Activated CD8-positive, alpha-beta T cell treated with anti-CD3 and anti-CD28 coated beads for 36 hours (primary cell): ENCODE measurements at regions not wholly inside any gene's neighbourhood (a gene's known extent, or its start where the extent isn't known, plus 50 kb on each side); places are given as distances from the start of the nearest gene placed in this dataset.

Source experiments
- ATAC-seq: fragments of 200-7000 bp; cut with Tn5 transposase; one replicate; pipeline ENCODE4 v1.10.0; 2021; ENCODE audit warnings: mild to moderate bottlenecking, moderate library complexity
- CTCF ChIA-PET: fragments of 350-600 bp; sonication (Branson Sonifier 250); formaldehyde crosslinking; loops from one replicate; lab custom pipeline; 2021; ENCODE audit warnings: antibody characterized with exemption; lab: Charles Lee
- POLR2A ChIA-PET: fragments of 350-600 bp; sonication (Branson Sonifier 250); formaldehyde crosslinking; loops from one replicate; lab custom pipeline; 2021; ENCODE audit warnings: antibody characterized with exemption; lab: Charles Lee
- DNase-seq: peaks from one replicate; pipeline ENCODE4 v3.0.0-alpha.2; 2020
- H3K27ac Mint-ChIP-seq: one replicate; pipeline ENCODE4 v1.8.0; 2021; ENCODE audit warnings: mild to moderate bottlenecking, mixed read lengths
- H3K27me3 Mint-ChIP-seq: one replicate; pipeline ENCODE4 v1.8.0; 2021; ENCODE audit warnings: mixed read lengths
- H3K36me3 Mint-ChIP-seq: one replicate; pipeline ENCODE4 v1.8.0; 2021; ENCODE audit warnings: low read depth, mixed read lengths
- H3K4me1 Mint-ChIP-seq: one replicate; pipeline ENCODE4 v1.8.0; 2021; ENCODE audit warnings: low read depth, mixed read lengths
- H3K4me3 Mint-ChIP-seq: one replicate; pipeline ENCODE4 v1.8.0; 2021; ENCODE audit warnings: mild to moderate bottlenecking, moderate library complexity, mixed read lengths
- H3K9me3 Mint-ChIP-seq: one replicate; pipeline ENCODE4 v1.8.0; 2021; ENCODE audit warnings: mixed read lengths
- CTCF ChIP-seq: fragments of 200-600 bp; IDR thresholded peaks from one replicate; pipeline ENCODE4 v1.8.0; 2022; ENCODE audit warnings: antibody characterized with exemption, mild to moderate bottlenecking
- intact Hi-C: fragments of 100-400 bp; cut with micrococcal nuclease; formaldehyde crosslinking; loops from one replicate; pipeline ENCODE4 v1.10.0; 2022

GRCh38 chr4:186918466-186918865, 194.8 kb upstream of the FAT1 start:
- Mint-ChIP-seq H3K9me3 (peaks cover 4% of the 10 kb centered on the region), H3K4me1 (no peaks in the 10 kb centered on the region), H3K4me3 (no peak overlapping the region), H3K27ac (no peak overlapping the region), H3K36me3 (no peaks in the 10 kb centered on the region), H3K27me3 (no peaks in the 10 kb centered on the region)
- intact Hi-C loops, result no loop called here
- ATAC-seq (no peak), DNase-seq (no peak)
- CTCF ChIA-PET, result no interaction called here
- POLR2A ChIA-PET, result no interaction called here
- TF ChIP-seq CTCF, result no peak

- ATAC-seq, result no peak
- Mint-ChIP-seq H3K36me3 (no peaks in the 10 kb centered on the region), H3K4me1 (no peaks in the 10 kb centered on the region), H3K27me3 (no peaks in the 10 kb centered on the region), H3K4me3 (no peak overlapping the region), H3K9me3 (peaks cover 6% of the 10 kb centered on the region), H3K27ac (no peak overlapping the region)
- DNase-seq, result no peak
- ChIA-PET CTCF (no interaction called here), POLR2A (no interaction called here)
- TF ChIP-seq CTCF, result no peak
- intact Hi-C loops, result no loop called here
These were observed 195.7 kb upstream of the FAT1 start for GRCh38 chr4:186919340-186919739.

- Mint-ChIP-seq H3K9me3 (peaks cover 7% of the 10 kb centered on the region), H3K27ac (no peak overlapping the region), H3K4me3 (no peak overlapping the region), H3K36me3 (no peaks in the 10 kb centered on the region), H3K27me3 (no peaks in the 10 kb centered on the region), H3K4me1 (no peaks in the 10 kb centered on the region)
- no peak for ATAC-seq
- ChIA-PET CTCF (no interaction called here), POLR2A (interaction anchor here (0.6 kb wide), 1 partner anchor 35 kb away, joined by 4 read pairs; no protein-coding TSS in a partner anchor)
- TF ChIP-seq CTCF, result no peak
- intact Hi-C loops, result no loop called here
- no peak for DNase-seq
These were observed 196.8 kb upstream of the FAT1 start for GRCh38 chr4:186920483-186920882.

GRCh38 chr4:186920992-186921391, 197.3 kb upstream of the FAT1 start:
- no peaks in the 10 kb centered on the region for H3K36me3 Mint-ChIP-seq
- H3K4me1 Mint-ChIP-seq, result no peaks in the 10 kb centered on the region
- CTCF ChIA-PET, result no interaction called here
- no peak for DNase-seq
- POLR2A ChIA-PET, result no interaction called here
- no peak overlapping the region for H3K4me3 Mint-ChIP-seq
- no peak overlapping the region for H3K27ac Mint-ChIP-seq
- no peak for TF ChIP-seq CTCF
- no peaks in the 10 kb centered on the region for H3K27me3 Mint-ChIP-seq
- intact Hi-C loops, result no loop called here
- no peak for ATAC-seq
- H3K9me3 Mint-ChIP-seq, result peaks cover 7% of the 10 kb centered on the region

GRCh38 chr4:186924723-186925122, 201.1 kb upstream of the FAT1 start:
- no peak for DNase-seq
- Mint-ChIP-seq H3K27ac (no peak overlapping the region), H3K27me3 (no peaks in the 10 kb centered on the region), H3K4me3 (no peak overlapping the region), H3K9me3 (peaks cover 5% of the 10 kb centered on the region), H3K36me3 (no peaks in the 10 kb centered on the region), H3K4me1 (no peaks in the 10 kb centered on the region)
- ATAC-seq, result no peak
- TF ChIP-seq CTCF, result no peak
- intact Hi-C loops, result no loop called here
- CTCF ChIA-PET, result no interaction called here
- POLR2A ChIA-PET, result no interaction called here
